ENCODE measurements at regions not wholly inside any gene's neighbourhood (a gene's known extent, or its start where the extent isn't known, plus 50 kb on each side); places are given as distances from the start of the nearest gene placed in this dataset.

DNA sequence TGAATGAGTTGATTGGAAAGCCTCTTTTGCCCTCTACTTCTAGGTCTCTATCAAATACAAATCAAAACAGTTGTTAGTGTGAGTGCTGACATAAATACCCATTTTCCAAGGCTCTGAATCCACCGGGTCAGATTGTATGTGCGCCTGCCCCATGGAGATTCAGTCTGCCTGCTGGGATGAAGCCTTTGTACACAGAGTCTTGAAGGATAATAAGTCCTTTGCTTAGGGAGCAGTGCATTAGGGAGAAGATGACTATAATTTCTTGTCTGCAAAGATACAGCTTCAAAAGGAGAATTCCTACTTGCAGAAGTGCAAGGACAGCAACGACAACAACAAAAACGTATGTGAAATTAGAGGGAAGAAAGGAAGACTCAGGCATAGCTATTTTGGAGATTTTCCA, 90.3 kb upstream of the VRK1 start:
- 2% methylated on average over 4 of the region's 4 CpGs for whole genome bisulfite sequencing (ENCODE audit: insufficient coverage, low coverage, missing lambda C conversion rate)

More for the DNA sequence above, 90.3 kb upstream of the VRK1 start:
- CTCF ChIA-PET (ENCODE audit: low intra/inter-chr PET ratio) = no interaction called here
- Histone ChIP-seq H3K9me1 (ENCODE audit: control insufficient read depth, insufficient read depth, low read length) (no peaks in the 10 kb centered on the region), H3K4me2 (ENCODE audit: insufficient read depth, low read length) (no peak overlapping the region), H3K27me3 (ENCODE audit: control insufficient read depth in 2 of 2, insufficient read depth in 2 of 2, low read length in 2 of 2) (peaks cover 32 to 58% of the 10 kb centered on the region in 2 experiments), H3K27ac (ENCODE audit: extremely low read depth, low read depth, low read length) (no peak overlapping the region), H3K9ac (ENCODE audit: insufficient read depth in 1 of 2, low read depth in 2 of 2, low read length in 2 of 2) (no peak overlapping the region), H3K9me3 (replicated peaks; ENCODE audit: control insufficient read depth, insufficient read depth, low read depth, low read length) (no peaks in the 10 kb centered on the region), H3K4me3 (no peak overlapping the region), H3K36me3 (ENCODE audit: control insufficient read depth, insufficient read depth, low read length) (no peaks in the 10 kb centered on the region), H2AFZ (ENCODE audit: low read depth, low read length) (no peak overlapping the region), H4K20me1 (replicated peaks; ENCODE audit: control insufficient read depth, insufficient read depth, low read length) (no peaks in the 10 kb centered on the region), H3K4me1 (replicated peaks in 1 of 2; ENCODE audit: control insufficient read depth in 2 of 2, insufficient read depth in 2 of 2, low read length in 2 of 2) (peaks cover 0 to 3% of the 10 kb centered on the region in 2 experiments; a peak in 1 of 5 replicates), H3K79me2 (ENCODE audit: control insufficient read depth, insufficient read depth, low read length) (no peaks in the 10 kb centered on the region)
- DNase-seq (ENCODE audit: extremely low read depth in 1 of 4, low spot score in 3 of 4) = no peak
- no peak for FAIRE-seq
- in situ Hi-C loops (cut with MboI) (no loop called here), intact Hi-C loops (cut with micrococcal nuclease) (no loop called here)
- no TSS peak for BruUV-seq (replicated peaks)
- no peak for TF ChIP-seq FIP1L1 (IDR thresholded peaks at IDR 0.05; ENCODE audit: low read depth, low read length, poor library complexity, severe bottlenecking)
- no peak for TF ChIP-seq NFYB (IDR thresholded peaks at IDR 0.05; ENCODE audit: extremely low read depth, insufficient read length)
- no peak for TF ChIP-seq SP2 (IDR thresholded peaks at IDR 0.05; ENCODE audit: extremely low read depth, low read depth, low read length, poor library complexity, severe bottlenecking)
- no peak for TF ChIP-seq MLLT1 (IDR thresholded peaks at IDR 0.05)
- no peak for TF ChIP-seq ATF2 (CRISPR knock-in tag; IDR thresholded peaks at IDR 0.05)
- no peak for ATAC-seq
- POLR2A ChIA-PET = no interaction called here

Measured in K562 (cell line).